ENCODE measurements at regions not wholly inside any gene's neighbourhood (a gene's known extent, or its start where the extent isn't known, plus 50 kb on each side); places are given as distances from the start of the nearest gene placed in this dataset.

GRCh38 chr4:104591510-104591911 is 96.8 kb upstream of the CXXC4 start:
- no peaks in the 10 kb centered on the region for H3K79me2 ChIP-seq (ENCODE audit: low read length)
- DNase-seq: no peak

GRCh38 chr4:104592183-104592582 is 97.5 kb upstream of the CXXC4 start:
- Histone ChIP-seq H3K36me3 (ENCODE audit: insufficient read depth, low read length) (no peaks in the 10 kb centered on the region), H3K79me2 (ENCODE audit: low read length) (no peaks in the 10 kb centered on the region), H3K4me1 (ENCODE audit: low read length) (no peaks in the 10 kb centered on the region), H3K4me3 (ENCODE audit: low read length) (no peak overlapping the region), H3K9me3 (ENCODE audit: low read length) (no peaks in the 10 kb centered on the region), H3K4me2 (ENCODE audit: low read depth, low read length, poor library complexity, severe bottlenecking) (no peak overlapping the region), H3K27ac (ENCODE audit: low read length) (no peak overlapping the region), H2AFZ (ENCODE audit: low read length) (no peak overlapping the region), H3K9me2 (replicated peaks; ENCODE audit: insufficient read depth, low read length) (no peaks in the 10 kb centered on the region), H3K9ac (ENCODE audit: low read length) (no peak overlapping the region), H4K20me1 (ENCODE audit: insufficient read depth, low read depth, low read length) (no peaks in the 10 kb centered on the region), H3K27me3 (ENCODE audit: low read length) (no peaks in the 10 kb centered on the region)
- no peak for DNase-seq

More at GRCh38 chr4:104591510-104591911, 96.8 kb upstream of the CXXC4 start:
- no peaks in the 10 kb centered on the region for H3K27me3 ChIP-seq (ENCODE audit: low read length)
- H3K4me3 ChIP-seq (ENCODE audit: low read length): no peak overlapping the region
- H3K9ac ChIP-seq (ENCODE audit: low read length): no peak overlapping the region
- no peak overlapping the region for H2AFZ ChIP-seq (ENCODE audit: low read length)
- no peak overlapping the region for H3K27ac ChIP-seq (ENCODE audit: low read length)
- H3K9me2 ChIP-seq (replicated peaks; ENCODE audit: insufficient read depth, low read length): no peaks in the 10 kb centered on the region
- H3K9me3 ChIP-seq (ENCODE audit: low read length): no peaks in the 10 kb centered on the region
- no peaks in the 10 kb centered on the region for H3K4me1 ChIP-seq (ENCODE audit: low read length)
- H4K20me1 ChIP-seq (ENCODE audit: insufficient read depth, low read depth, low read length): no peaks in the 10 kb centered on the region
- no peak overlapping the region for H3K4me2 ChIP-seq (ENCODE audit: low read depth, low read length, poor library complexity, severe bottlenecking)
- H3K36me3 ChIP-seq (ENCODE audit: insufficient read depth, low read length): no peaks in the 10 kb centered on the region

- Histone ChIP-seq H3K79me2 (ENCODE audit: low read length) (no peaks in the 10 kb centered on the region), H3K4me3 (ENCODE audit: low read length) (no peak overlapping the region), H3K9me2 (replicated peaks; ENCODE audit: insufficient read depth, low read length) (no peaks in the 10 kb centered on the region), H3K27ac (ENCODE audit: low read length) (no peak overlapping the region), H3K36me3 (ENCODE audit: insufficient read depth, low read length) (no peaks in the 10 kb centered on the region), H3K4me1 (ENCODE audit: low read length) (no peaks in the 10 kb centered on the region), H2AFZ (ENCODE audit: low read length) (no peak overlapping the region), H3K4me2 (ENCODE audit: low read depth, low read length, poor library complexity, severe bottlenecking) (no peak overlapping the region), H3K9me3 (ENCODE audit: low read length) (no peaks in the 10 kb centered on the region), H4K20me1 (ENCODE audit: insufficient read depth, low read depth, low read length) (no peaks in the 10 kb centered on the region), H3K27me3 (ENCODE audit: low read length) (no peaks in the 10 kb centered on the region), H3K9ac (ENCODE audit: low read length) (no peak overlapping the region)
- no peak for DNase-seq
Observed at GRCh38 chr4:104593019-104593418, 98.3 kb upstream of the CXXC4 start.

- H3K9me2 ChIP-seq (replicated peaks; ENCODE audit: insufficient read depth, low read length): no peaks in the 10 kb centered on the region
- no peak overlapping the region for H3K4me3 ChIP-seq (ENCODE audit: low read length)
- H3K9me3 ChIP-seq (ENCODE audit: low read length): no peaks in the 10 kb centered on the region
- DNase-seq: no peak
- H3K4me1 ChIP-seq (ENCODE audit: low read length): no peaks in the 10 kb centered on the region
- H3K36me3 ChIP-seq (ENCODE audit: insufficient read depth, low read length): no peaks in the 10 kb centered on the region
- no peaks in the 10 kb centered on the region for H3K27me3 ChIP-seq (ENCODE audit: low read length)
- no peak overlapping the region for H3K4me2 ChIP-seq (ENCODE audit: low read depth, low read length, poor library complexity, severe bottlenecking)
- no peak overlapping the region for H3K27ac ChIP-seq (ENCODE audit: low read length)
- no peak overlapping the region for H3K9ac ChIP-seq (ENCODE audit: low read length)
- no peaks in the 10 kb centered on the region for H3K79me2 ChIP-seq (ENCODE audit: low read length)
- H4K20me1 ChIP-seq (ENCODE audit: insufficient read depth, low read depth, low read length): no peaks in the 10 kb centered on the region
- no peak overlapping the region for H2AFZ ChIP-seq (ENCODE audit: low read length)
Observed at GRCh38 chr4:104596189-104596588, 101.5 kb upstream of the CXXC4 start.

- no peak overlapping the region for H3K4me2 ChIP-seq (ENCODE audit: low read depth, low read length, poor library complexity, severe bottlenecking)
- H3K27me3 ChIP-seq (ENCODE audit: low read length): no peaks in the 10 kb centered on the region
- H3K4me1 ChIP-seq (ENCODE audit: low read length): no peaks in the 10 kb centered on the region
- H3K79me2 ChIP-seq (ENCODE audit: low read length): no peaks in the 10 kb centered on the region
- H4K20me1 ChIP-seq (ENCODE audit: insufficient read depth, low read depth, low read length): no peaks in the 10 kb centered on the region
- no peak overlapping the region for H3K4me3 ChIP-seq (ENCODE audit: low read length)
- H3K9me2 ChIP-seq (replicated peaks; ENCODE audit: insufficient read depth, low read length): no peaks in the 10 kb centered on the region
- H3K27ac ChIP-seq (ENCODE audit: low read length): no peak overlapping the region
- no peaks in the 10 kb centered on the region for H3K36me3 ChIP-seq (ENCODE audit: insufficient read depth, low read length)
- DNase-seq: no peak
- H2AFZ ChIP-seq (ENCODE audit: low read length): no peak overlapping the region
- no peaks in the 10 kb centered on the region for H3K9me3 ChIP-seq (ENCODE audit: low read length)
- no peak overlapping the region for H3K9ac ChIP-seq (ENCODE audit: low read length)
Observed at GRCh38 chr4:104615496-104615895, 120.8 kb upstream of the CXXC4 start.

GRCh38 chr4:104615926-104616325 is 121.2 kb upstream of the CXXC4 start:
- Histone ChIP-seq H3K36me3 (ENCODE audit: insufficient read depth, low read length) (no peaks in the 10 kb centered on the region), H4K20me1 (ENCODE audit: insufficient read depth, low read depth, low read length) (no peaks in the 10 kb centered on the region), H3K4me3 (ENCODE audit: low read length) (no peak overlapping the region), H3K4me1 (ENCODE audit: low read length) (no peaks in the 10 kb centered on the region), H3K9me3 (ENCODE audit: low read length) (no peaks in the 10 kb centered on the region), H3K4me2 (ENCODE audit: low read depth, low read length, poor library complexity, severe bottlenecking) (no peak overlapping the region), H2AFZ (ENCODE audit: low read length) (no peak overlapping the region), H3K27ac (ENCODE audit: low read length) (no peak overlapping the region), H3K9me2 (replicated peaks; ENCODE audit: insufficient read depth, low read length) (no peaks in the 10 kb centered on the region), H3K79me2 (ENCODE audit: low read length) (no peaks in the 10 kb centered on the region), H3K27me3 (ENCODE audit: low read length) (no peaks in the 10 kb centered on the region), H3K9ac (ENCODE audit: low read length) (no peak overlapping the region)
- DNase-seq: no peak

- Histone ChIP-seq H3K9ac (ENCODE audit: low read length) (no peak overlapping the region), H3K27ac (ENCODE audit: low read length) (no peak overlapping the region), H3K79me2 (ENCODE audit: low read length) (no peaks in the 10 kb centered on the region), H2AFZ (ENCODE audit: low read length) (no peak overlapping the region), H3K36me3 (ENCODE audit: insufficient read depth, low read length) (no peaks in the 10 kb centered on the region), H4K20me1 (ENCODE audit: insufficient read depth, low read depth, low read length) (no peaks in the 10 kb centered on the region), H3K4me1 (ENCODE audit: low read length) (no peaks in the 10 kb centered on the region), H3K4me2 (ENCODE audit: low read depth, low read length, poor library complexity, severe bottlenecking) (no peak overlapping the region), H3K4me3 (ENCODE audit: low read length) (no peak overlapping the region), H3K9me2 (replicated peaks; ENCODE audit: insufficient read depth, low read length) (no peaks in the 10 kb centered on the region), H3K27me3 (ENCODE audit: low read length) (no peaks in the 10 kb centered on the region), H3K9me3 (ENCODE audit: low read length) (no peaks in the 10 kb centered on the region)
- no peak for DNase-seq
Observed at GRCh38 chr4:104616401-104616820, 121.7 kb upstream of the CXXC4 start.

- H3K4me2 ChIP-seq (ENCODE audit: low read depth, low read length, poor library complexity, severe bottlenecking): no peak overlapping the region
- no peaks in the 10 kb centered on the region for H3K9me3 ChIP-seq (ENCODE audit: low read length)
- H3K27me3 ChIP-seq (ENCODE audit: low read length): no peaks in the 10 kb centered on the region
- H3K4me3 ChIP-seq (ENCODE audit: low read length): no peak overlapping the region
- no peak overlapping the region for H3K27ac ChIP-seq (ENCODE audit: low read length)
- no peak overlapping the region for H3K9ac ChIP-seq (ENCODE audit: low read length)
- no peaks in the 10 kb centered on the region for H3K4me1 ChIP-seq (ENCODE audit: low read length)
- DNase-seq: no peak
- no peaks in the 10 kb centered on the region for H4K20me1 ChIP-seq (ENCODE audit: insufficient read depth, low read depth, low read length)
- H3K36me3 ChIP-seq (ENCODE audit: insufficient read depth, low read length): no peaks in the 10 kb centered on the region
- no peaks in the 10 kb centered on the region for H3K79me2 ChIP-seq (ENCODE audit: low read length)
- H3K9me2 ChIP-seq (replicated peaks; ENCODE audit: insufficient read depth, low read length): 0 out of 2 replicates have a peak, but pooled peaks cover 5% of the 10 kb centered on the region
- no peak overlapping the region for H2AFZ ChIP-seq (ENCODE audit: low read length)
Observed at GRCh38 chr4:104625706-104626105, 131.0 kb upstream of the CXXC4 start.

- Histone ChIP-seq H3K27ac (ENCODE audit: low read length) (no peak overlapping the region), H4K20me1 (ENCODE audit: insufficient read depth, low read depth, low read length) (no peaks in the 10 kb centered on the region), H3K9me3 (ENCODE audit: low read length) (no peaks in the 10 kb centered on the region), H2AFZ (ENCODE audit: low read length) (no peak overlapping the region), H3K9me2 (replicated peaks; ENCODE audit: insufficient read depth, low read length) (peaks cover 5% of the 10 kb centered on the region; the same call in 1 of the 2 replicates), H3K4me1 (ENCODE audit: low read length) (no peaks in the 10 kb centered on the region), H3K9ac (ENCODE audit: low read length) (no peak overlapping the region), H3K79me2 (ENCODE audit: low read length) (no peaks in the 10 kb centered on the region), H3K4me2 (ENCODE audit: low read depth, low read length, poor library complexity, severe bottlenecking) (no peak overlapping the region), H3K36me3 (ENCODE audit: insufficient read depth, low read length) (no peaks in the 10 kb centered on the region), H3K4me3 (ENCODE audit: low read length) (no peak overlapping the region), H3K27me3 (ENCODE audit: low read length) (no peaks in the 10 kb centered on the region)
- DNase-seq: no peak
Observed at GRCh38 chr4:104629601-104630000, 134.9 kb upstream of the CXXC4 start.
